ENCODE measurements at regions not wholly inside any gene's neighbourhood (a gene's known extent, or its start where the extent isn't known, plus 50 kb on each side); places are given as distances from the start of the nearest gene placed in this dataset.

GRCh38 chrX:9171841-9172463 lies 138.0 kb upstream of the FAM9B start:
- Histone ChIP-seq H2BK120ac (replicated peaks; ENCODE audit: low read depth, low read length) (no peak overlapping the region), H4K91ac (replicated peaks; ENCODE audit: insufficient read length, low read length) (no peak overlapping the region), H3K9ac (replicated peaks in 1 of 4; ENCODE audit: extremely low read depth in 1 of 4, low read depth in 3 of 4, low read length in 3 of 4) (no peak overlapping the region), H3K79me2 (ENCODE audit: control insufficient read depth in 1 of 2, insufficient read depth in 2 of 2, low read length in 2 of 2) (no peaks in the 10 kb centered on the region), H3K18ac (ENCODE audit: extremely low read depth, low read length) (no peak overlapping the region), H2BK12ac (ENCODE audit: low read depth, low read length) (no peak overlapping the region), H2BK15ac (ENCODE audit: low read length) (no peak overlapping the region), H3K23ac (ENCODE audit: insufficient read length) (no peak overlapping the region), H3K36me3 (ENCODE audit: control insufficient read depth in 2 of 4, insufficient read depth in 4 of 4, low read length in 3 of 4) (no peaks in the 10 kb centered on the region; a peak in 1 of 8 replicates), H3K14ac (ENCODE audit: insufficient read length) (no peak overlapping the region), H2AK5ac (ENCODE audit: low read depth, low read length) (no peak overlapping the region), H3K27ac (ENCODE audit: low read depth, low read length) (no peak overlapping the region), H3K4me2 (ENCODE audit: insufficient read depth in 1 of 2, low read depth in 2 of 2, low read length in 2 of 2) (no peak overlapping the region), H4K8ac (ENCODE audit: extremely low read depth, insufficient read depth, low read length) (no peak overlapping the region), H4K5ac (ENCODE audit: insufficient read length, low read depth, low read length) (no peak overlapping the region), H4K20me1 (replicated peaks in 1 of 2; ENCODE audit: control insufficient read depth in 1 of 2, insufficient read depth in 2 of 2, low read length in 2 of 2) (no peaks in the 10 kb centered on the region), H2BK20ac (ENCODE audit: low read length) (no peak overlapping the region), H3K79me1 (ENCODE audit: low read depth, low read length) (no peaks in the 10 kb centered on the region), H3K56ac (replicated peaks; ENCODE audit: insufficient read length, low read depth, low read length) (no peak overlapping the region), H3K27me3 (replicated peaks in 1 of 4; ENCODE audit: control insufficient read depth in 3 of 4, extremely low read depth in 1 of 4, insufficient read depth in 3 of 4, low read length in 3 of 4) (no peaks in the 10 kb centered on the region), H3K9me3 (ENCODE audit: insufficient read depth in 2 of 2, low read depth in 1 of 2, low read length in 1 of 2) (peaks cover 0 to 3% of the 10 kb centered on the region in 2 experiments; a peak in 1 of 4 replicates), H3K4ac (replicated peaks; ENCODE audit: insufficient read length, low read depth, low read length) (no peak overlapping the region), H2BK5ac (ENCODE audit: low read depth, low read length) (no peak overlapping the region), H3K4me1 (replicated peaks in 1 of 4; ENCODE audit: control insufficient read depth in 3 of 4, insufficient read depth in 4 of 4, low read length in 3 of 4) (no peaks in the 10 kb centered on the region), H2AFZ (ENCODE audit: low read length) (no peak overlapping the region), H3K23me2 (ENCODE audit: low read depth, low read length) (no peaks in the 10 kb centered on the region), H3K4me3 (ENCODE audit: extremely low read depth in 1 of 4, insufficient read depth in 2 of 4, low read depth in 3 of 4, low read length in 4 of 4) (no peak overlapping the region)
- 84% methylated on average over 7 of the region's 7 CpGs; no CpG with 5 or more reads in 1 of the 2 experiments for WGBS, 2 experiments (ENCODE audit: extremely low coverage in 1 of 2, insufficient coverage in 1 of 2, insufficient read length in 1 of 2, insufficient replicate concordance in 2 of 2, low coverage in 1 of 2, low lambda C conversion rate in 2 of 2, missing lambda C conversion rate in 1 of 2)
- TF ChIP-seq SP4 (IDR thresholded peaks at IDR 0.05; ENCODE audit: low read length) (no peak), TAF7 (optimal IDR thresholded peaks at IDR 0.05; ENCODE audit: borderline replicate concordance, low read depth, low read length) (no peak), CBX8 (IDR thresholded peaks at IDR 0.05; ENCODE audit: borderline replicate concordance, low read depth, low read length) (no peak), CTBP2 (IDR thresholded peaks at IDR 0.05; ENCODE audit: borderline replicate concordance, insufficient read depth, insufficient read length, low read length) (no peak), RAD21 (IDR thresholded peaks at IDR 0.05 in 1 of 2, conservative IDR thresholded peaks at IDR 0.05 in 1 of 2; ENCODE audit: low read depth in 2 of 2, low read length in 2 of 2) (no peak), JUN (IDR thresholded peaks at IDR 0.05; ENCODE audit: low read depth, low read length) (no peak), RBBP5 (IDR thresholded peaks at IDR 0.05; ENCODE audit: borderline replicate concordance, low read depth, low read length) (no peak)
- DNase-seq (ENCODE audit: low read depth in 1 of 2, low spot score in 2 of 2) (no peak), FAIRE-seq (no peak)
- POLR2A ChIA-PET (ENCODE audit: partially characterized antibody) = no interaction called here
- CTCF ChIA-PET (ENCODE audit: partially characterized antibody) = interaction anchor here (0.6 to 1.8 kb wide), 4 partner anchors 9 to 353 kb away, joined by 3 to 9 read pairs (median 3); no protein-coding TSS in a partner anchor
